H9 (cell line): ENCODE measurements at regions not wholly inside any gene's neighbourhood (a gene's known extent, or its start where the extent isn't known, plus 50 kb on each side); places are given as distances from the start of the nearest gene placed in this dataset.

Experiments
- DNase-seq: peaks from one replicate; pipeline ENCODE4 v3.0.0-alpha.2; 2017
- H2AFZ ChIP-seq: one replicate; pipeline ENCODE4 v1.6.1; 2013; ENCODE audit warnings: mild to moderate bottlenecking, low read length, control low read depth, moderate library complexity
- H2AK5ac ChIP-seq: 2 replicates; pipeline ENCODE4 v1.6.1; 2013; ENCODE audit warnings: low read length, control low read depth, mixed read lengths; ENCODE audit not compliant: insufficient read length
- H2BK120ac ChIP-seq: one replicate; pipeline ENCODE4 v1.6.1; 2013; ENCODE audit warnings: low read depth, mild to moderate bottlenecking, low read length, control low read depth, inconsistent platforms; ENCODE audit not compliant: poor library complexity, severe bottlenecking
- H2BK12ac ChIP-seq: 2 replicates; pipeline ENCODE4 v1.6.1; 2013; ENCODE audit warnings: low read length, control low read depth, mixed read lengths, low read depth; ENCODE audit not compliant: insufficient read length
- H2BK15ac ChIP-seq: 2 replicates; pipeline ENCODE4 v1.6.1; 2013; ENCODE audit warnings: low read depth, low read length, control low read depth
- H2BK20ac ChIP-seq: one replicate; pipeline ENCODE4 v1.6.1; 2013; ENCODE audit warnings: low read depth, mild to moderate bottlenecking, low read length, control low read depth, inconsistent platforms; ENCODE audit not compliant: poor library complexity, severe bottlenecking
- H2BK5ac ChIP-seq: 2 replicates; pipeline ENCODE4 v1.6.1; 2013; ENCODE audit warnings: low read length, control low read depth, mixed read lengths; ENCODE audit not compliant: insufficient read length
- H3K14ac ChIP-seq: 2 replicates; pipeline ENCODE4 v1.6.1; 2013; ENCODE audit warnings: low read length, control low read depth; ENCODE audit not compliant: insufficient read depth
- H3K18ac ChIP-seq: 2 replicates; pipeline ENCODE4 v1.6.1; 2013; ENCODE audit warnings: low read depth, mild to moderate bottlenecking, mixed read lengths, low read length, control low read depth; ENCODE audit not compliant: insufficient read length
- H3K23ac ChIP-seq: 2 replicates; pipeline ENCODE4 v1.6.1; 2013; ENCODE audit warnings: low read length, control low read depth, mixed read lengths, low read depth; ENCODE audit not compliant: insufficient read length
- H3K23me2 ChIP-seq: 2 replicates; pipeline ENCODE4 v1.6.1; 2013; ENCODE audit warnings: low read depth, mild to moderate bottlenecking, mixed read lengths, low read length, control low read depth; ENCODE audit not compliant: insufficient read length, poor library complexity, severe bottlenecking
- H3K27ac ChIP-seq: 2 replicates; pipeline ENCODE4 v1.5.1; 2013; ENCODE audit warnings: low read length, control low read depth, mixed read lengths, low read depth; ENCODE audit not compliant: insufficient read length
- H3K27me3 ChIP-seq: 2 replicates; pipeline ENCODE4 v1.6.1; 2013; ENCODE audit warnings: low read length, control low read depth, inconsistent platforms; ENCODE audit not compliant: insufficient read depth
- H3K4ac ChIP-seq: 2 replicates; pipeline ENCODE4 v1.6.1; 2013; ENCODE audit warnings: low read depth, mild to moderate bottlenecking, control low read depth, inconsistent platforms, low read length, moderate library complexity
- H3K4me1 ChIP-seq: 2 replicates; pipeline ENCODE4 v1.6.1; 2013; ENCODE audit warnings: low read length, control low read depth, inconsistent platforms; ENCODE audit not compliant: insufficient read depth
- H3K4me2 ChIP-seq: 2 replicates; pipeline ENCODE4 v1.6.1; 2013; ENCODE audit warnings: low read length, control low read depth, mixed read lengths; ENCODE audit not compliant: insufficient read length, insufficient read depth
- H3K56ac ChIP-seq: 2 replicates; pipeline ENCODE4 v1.6.1; 2013; ENCODE audit warnings: low read depth, mild to moderate bottlenecking, mixed read lengths, low read length, control low read depth; ENCODE audit not compliant: insufficient read length
- H3K79me1 ChIP-seq: 2 replicates; pipeline ENCODE4 v1.6.1; 2013; ENCODE audit warnings: low read depth, mild to moderate bottlenecking, moderate library complexity, low read length, control low read depth, inconsistent platforms; ENCODE audit not compliant: insufficient read depth, poor library complexity, severe bottlenecking
- H3K79me2 ChIP-seq: 2 replicates; pipeline ENCODE4 v1.6.1; 2013; ENCODE audit warnings: low read length, control low read depth, inconsistent platforms; ENCODE audit not compliant: insufficient read depth
- H3K9ac ChIP-seq: 2 replicates; pipeline ENCODE4 v1.6.1; 2013; ENCODE audit warnings: low read length, control low read depth, mixed read lengths; ENCODE audit not compliant: insufficient read length; ENCODE audit errors: extremely low read depth
- H3K9me3 ChIP-seq: one replicate; pipeline ENCODE4 v1.6.1; 2013; ENCODE audit warnings: low read depth, low read length, inconsistent platforms; ENCODE audit not compliant: control insufficient read depth
- H3T11ph ChIP-seq: one replicate; pipeline ENCODE4 v1.6.1; 2013; ENCODE audit warnings: mild to moderate bottlenecking, low read length, control low read depth, inconsistent platforms
- H4K20me1 ChIP-seq: one replicate; pipeline ENCODE4 v1.6.1; 2013; ENCODE audit not compliant: control insufficient read depth, insufficient read length, insufficient read depth
- H4K5ac ChIP-seq: 2 replicates; pipeline ENCODE4 v1.6.1; 2013; ENCODE audit warnings: low read depth, mild to moderate bottlenecking, mixed read lengths, low read length, control low read depth; ENCODE audit not compliant: insufficient read length
- H4K8ac ChIP-seq: replicated peaks from 2 replicates; pipeline ENCODE4 v1.6.1; 2013; ENCODE audit warnings: low read length, control low read depth, mixed read lengths, low read depth; ENCODE audit not compliant: insufficient read length
- H4K91ac ChIP-seq: 2 replicates; pipeline ENCODE4 v1.6.1; 2013; ENCODE audit warnings: low read depth, mild to moderate bottlenecking, moderate library complexity, mixed read lengths, low read length, control low read depth; ENCODE audit not compliant: insufficient read length
- H3K27ac Mint-ChIP-seq, 3 experiments: 2 replicates in 2 of 3; 3 replicates in 1 of 3; pipeline ENCODE4 v1.8.0; 2020 to 2021; ENCODE audit warnings: mixed read lengths in 3 of 3, mild to moderate bottlenecking in 1 of 3, moderate library complexity in 1 of 3
- H3K27me3 Mint-ChIP-seq: 2 replicates; pipeline ENCODE4 v1.8.0; 2021; ENCODE audit warnings: low read depth, mild to moderate bottlenecking, moderate library complexity, mixed read lengths
- H3K36me3 Mint-ChIP-seq, 3 experiments: 2 replicates in 2 of 3; 3 replicates in 1 of 3; pipeline ENCODE4 v1.8.0; 2020 to 2021; ENCODE audit warnings: low read depth in 3 of 3, mixed read lengths in 3 of 3; ENCODE audit not compliant: insufficient read depth in 1 of 3
- H3K4me1 Mint-ChIP-seq, 2 experiments: 2 replicates each; pipeline ENCODE4 v1.8.0; 2020; ENCODE audit warnings: mixed read lengths in 2 of 2
- H3K4me3 Mint-ChIP-seq, 2 experiments: 2 replicates in 1 of 2; 3 replicates in 1 of 2; pipeline ENCODE4 v1.8.0; 2020 to 2021; ENCODE audit warnings: mild to moderate bottlenecking in 2 of 2, mixed read lengths in 2 of 2, moderate library complexity in 1 of 2
- H3K9me3 Mint-ChIP-seq, 2 experiments: 2 replicates in 1 of 2; 3 replicates in 1 of 2; pipeline ENCODE4 v1.8.0; 2020; ENCODE audit warnings: mild to moderate bottlenecking in 2 of 2, mixed read lengths in 2 of 2, moderate library complexity in 1 of 2
- WGBS: extraction: QIAGEN DNeasy Blood & Tissue Kit; methylation state at CpG from one replicate; pipeline ENCODE4 v1.1.7; 2013; ENCODE audit warnings: missing lambda C conversion rate, low lambda C conversion rate, mixed read lengths; ENCODE audit not compliant: insufficient read length; ENCODE audit errors: extremely low coverage; 5-methylcytosine and 5-hydroxymethylcytosine counted together
- TF ChIP-seq, protein P1 (sequence below): fragments of 200-600 bp; sonication (generic); conservative IDR thresholded peaks from 3 replicates; pipeline ENCODE4 v1.8.0; 2021; ENCODE audit warnings: antibody characterized with exemption, mild to moderate bottlenecking

DNA sequence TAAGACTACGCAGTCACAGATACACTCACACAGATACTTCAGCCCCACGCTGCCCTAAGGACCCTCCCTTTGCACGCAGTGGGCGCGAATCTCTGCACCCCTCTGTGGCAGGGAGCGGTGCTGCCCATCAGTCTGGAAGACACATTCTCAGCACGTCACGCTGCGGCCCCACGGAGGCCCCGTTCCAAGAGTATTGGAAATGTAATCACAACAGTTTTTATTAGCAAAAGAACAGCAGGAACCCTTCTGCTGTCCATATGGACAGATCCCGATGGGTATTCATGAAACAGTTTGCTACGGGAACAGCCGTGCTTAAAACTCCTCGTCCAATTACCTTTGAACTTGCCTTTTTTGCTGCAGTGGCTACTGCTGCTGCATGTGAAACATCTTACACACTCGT is 131.0 kb downstream of the RPS24 start:
- H3K4me1 Mint-ChIP-seq: peaks cover 0 to 23% of the 10 kb centered on the region in 2 experiments; a peak in 2 of 4 replicates
- Histone ChIP-seq H2BK15ac (no peak overlapping the region), H2BK5ac (no peak overlapping the region), H2BK120ac (no peak overlapping the region), H2BK20ac (no peak overlapping the region), H3K27ac (no peak overlapping the region), H3K9me3 (no peaks in the 10 kb centered on the region), H3K56ac (no peak overlapping the region), H2AFZ (no peak overlapping the region), H3K14ac (no peak overlapping the region), H3K23me2 (no peaks in the 10 kb centered on the region), H4K5ac (no peak overlapping the region), H4K20me1 (no peaks in the 10 kb centered on the region), H3K9ac (no peak overlapping the region), H3K27me3 (no peaks in the 10 kb centered on the region), H3K4ac (no peak overlapping the region), H3K79me1 (no peaks in the 10 kb centered on the region), H3K4me1 (no peaks in the 10 kb centered on the region), H3K79me2 (no peaks in the 10 kb centered on the region), H3K4me2 (no peak overlapping the region), H2BK12ac (no peak overlapping the region), H3K23ac (no peak overlapping the region), H3T11ph (no peak overlapping the region), H4K91ac (no peak overlapping the region), H3K18ac (no peak overlapping the region), H2AK5ac (no peak overlapping the region), H4K8ac (no peak overlapping the region)
- no peaks in the 10 kb centered on the region for H3K36me3 Mint-ChIP-seq
- no CpG with 5 or more reads among the region's 16 CpGs for WGBS
- no peak overlapping the region; a peak in 1 of 5 replicates for H3K4me3 Mint-ChIP-seq
- DNase-seq: no peak
- TF ChIP-seq, protein P1, sequence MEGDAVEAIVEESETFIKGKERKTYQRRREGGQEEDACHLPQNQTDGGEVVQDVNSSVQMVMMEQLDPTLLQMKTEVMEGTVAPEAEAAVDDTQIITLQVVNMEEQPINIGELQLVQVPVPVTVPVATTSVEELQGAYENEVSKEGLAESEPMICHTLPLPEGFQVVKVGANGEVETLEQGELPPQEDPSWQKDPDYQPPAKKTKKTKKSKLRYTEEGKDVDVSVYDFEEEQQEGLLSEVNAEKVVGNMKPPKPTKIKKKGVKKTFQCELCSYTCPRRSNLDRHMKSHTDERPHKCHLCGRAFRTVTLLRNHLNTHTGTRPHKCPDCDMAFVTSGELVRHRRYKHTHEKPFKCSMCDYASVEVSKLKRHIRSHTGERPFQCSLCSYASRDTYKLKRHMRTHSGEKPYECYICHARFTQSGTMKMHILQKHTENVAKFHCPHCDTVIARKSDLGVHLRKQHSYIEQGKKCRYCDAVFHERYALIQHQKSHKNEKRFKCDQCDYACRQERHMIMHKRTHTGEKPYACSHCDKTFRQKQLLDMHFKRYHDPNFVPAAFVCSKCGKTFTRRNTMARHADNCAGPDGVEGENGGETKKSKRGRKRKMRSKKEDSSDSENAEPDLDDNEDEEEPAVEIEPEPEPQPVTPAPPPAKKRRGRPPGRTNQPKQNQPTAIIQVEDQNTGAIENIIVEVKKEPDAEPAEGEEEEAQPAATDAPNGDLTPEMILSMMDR: no peak
- no peaks in the 10 kb centered on the region; a peak in 2 of 5 replicates for H3K9me3 Mint-ChIP-seq
- H3K27me3 Mint-ChIP-seq: peaks cover 4% of the 10 kb centered on the region; the same call in 1 of the 2 replicates
- no peak overlapping the region for H3K27ac Mint-ChIP-seq
